Fibroblast of skin of right quadriceps (primary cell): ENCODE measurements at regions not wholly inside any gene's neighbourhood (a gene's known extent, or its start where the extent isn't known, plus 50 kb on each side); places are given as distances from the start of the nearest gene placed in this dataset.

Experiments used
- DNase-seq: peaks from one replicate; pipeline ENCODE4 v3.0.0-alpha.2; 2013

- DNase-seq = no peak
These were observed 86.7 kb upstream of the CNTNAP4 start for GRCh38 chr16:76190480-76190879.

GRCh38 chr16:76193906-76194615 is 83.1 kb upstream of the CNTNAP4 start:
- DNase-seq = peak; percentile 5

- DNase-seq = no peak
These were observed 82.6 kb upstream of the CNTNAP4 start for GRCh38 chr16:76194616-76195015.

GRCh38 chr16:76195056-76195455 is 82.1 kb upstream of the CNTNAP4 start:
- no peak for DNase-seq

GRCh38 chr16:76195648-76196047 is 81.6 kb upstream of the CNTNAP4 start:
- no peak for DNase-seq

- DNase-seq = no peak
These were observed 79.3 kb upstream of the CNTNAP4 start for GRCh38 chr16:76197900-76198299.

- no peak for DNase-seq
These were observed 77.5 kb upstream of the CNTNAP4 start for GRCh38 chr16:76199681-76200220.

GRCh38 chr16:76201385-76201784 is 75.8 kb upstream of the CNTNAP4 start:
- DNase-seq = no peak

GRCh38 chr16:76204249-76204648 is 73.0 kb upstream of the CNTNAP4 start:
- DNase-seq = no peak

GRCh38 chr16:76207270-76207669 is 69.9 kb upstream of the CNTNAP4 start:
- DNase-seq = no peak

GRCh38 chr16:76210157-76210556 is 67.0 kb upstream of the CNTNAP4 start:
- DNase-seq = no peak

- no peak for DNase-seq
These were observed 63.3 kb upstream of the CNTNAP4 start for GRCh38 chr16:76213860-76214259.

GRCh38 chr16:76214856-76215255 is 62.3 kb upstream of the CNTNAP4 start:
- DNase-seq = no peak

GRCh38 chr16:76222087-76222486 is 55.1 kb upstream of the CNTNAP4 start:
- DNase-seq = no peak

- no peak for DNase-seq
These were observed 54.3 kb upstream of the CNTNAP4 start for GRCh38 chr16:76222853-76223252.

- DNase-seq = peak; percentile 5
These were observed 51.2 kb upstream of the CNTNAP4 start for GRCh38 chr16:76226011-76226410.

- no peak for DNase-seq
These were observed 50.7 kb upstream of the CNTNAP4 start for GRCh38 chr16:76226481-76226880.
